Mesenchymal stem cell (in vitro differentiated cells and primary cell): ENCODE measurements at regions not wholly inside any gene's neighbourhood (a gene's known extent, or its start where the extent isn't known, plus 50 kb on each side); places are given as distances from the start of the nearest gene placed in this dataset.

Source experiments
- DNase-seq: peaks from one replicate; pipeline ENCODE4 v3.0.0-alpha.2; 2013
- H2AFZ ChIP-seq: one replicate; pipeline ENCODE4 v1.6.1; 2013; ENCODE audit warnings: low read depth, mild to moderate bottlenecking, control low read depth, inconsistent platforms, low read length, moderate library complexity
- H2AK5ac ChIP-seq: 2 replicates; pipeline ENCODE4 v1.6.1; 2013; ENCODE audit warnings: low read length, moderate library complexity, mild to moderate bottlenecking, inconsistent platforms; ENCODE audit not compliant: severe bottlenecking
- H2BK120ac ChIP-seq: one replicate; pipeline ENCODE4 v1.6.1; 2013; ENCODE audit warnings: low read depth, mild to moderate bottlenecking, inconsistent platforms, low read length, moderate library complexity
- H2BK12ac ChIP-seq, 2 experiments: one replicate each; pipeline ENCODE4 v1.6.1; 2013; ENCODE audit warnings: inconsistent platforms in 2 of 2, low read length in 2 of 2, mild to moderate bottlenecking in 2 of 2, moderate library complexity in 2 of 2, control low read depth in 1 of 2
- H2BK15ac ChIP-seq: one replicate; pipeline ENCODE4 v1.6.1; 2013; ENCODE audit warnings: mild to moderate bottlenecking, low read depth, inconsistent platforms; ENCODE audit not compliant: poor library complexity, severe bottlenecking
- H2BK5ac ChIP-seq: 2 replicates; pipeline ENCODE4 v1.6.1; 2013; ENCODE audit warnings: low read depth, mild to moderate bottlenecking, low read length, control low read depth, inconsistent platforms; ENCODE audit not compliant: poor library complexity, severe bottlenecking
- H3K14ac ChIP-seq, 2 experiments: one replicate each; pipeline ENCODE4 v1.6.1; 2013; ENCODE audit warnings: inconsistent platforms in 2 of 2, low read length in 2 of 2, control low read depth in 1 of 2, mild to moderate bottlenecking in 1 of 2, moderate library complexity in 1 of 2
- H3K18ac ChIP-seq, 2 experiments: one replicate each; pipeline ENCODE4 v1.6.1; 2013; ENCODE audit warnings: inconsistent platforms in 2 of 2, low read length in 2 of 2, control low read depth in 1 of 2, low read depth in 1 of 2, mild to moderate bottlenecking in 1 of 2
- H3K23ac ChIP-seq, 2 experiments: one replicate each; pipeline ENCODE4 v1.6.1; 2013; ENCODE audit warnings: inconsistent platforms in 2 of 2, low read length in 2 of 2, mild to moderate bottlenecking in 2 of 2, moderate library complexity in 2 of 2, control low read depth in 1 of 2
- H3K27ac ChIP-seq: 2 replicates; pipeline ENCODE4 v1.5.1; 2013; ENCODE audit warnings: mild to moderate bottlenecking, moderate library complexity, low read length, control low read depth, inconsistent platforms; ENCODE audit not compliant: poor library complexity, severe bottlenecking
- H3K27me3 ChIP-seq, 2 experiments: 2 replicates each; pipeline versions ENCODE4 v1.6.1 to v1.7.0; 2013; ENCODE audit warnings: low read length in 2 of 2, mild to moderate bottlenecking in 2 of 2, moderate library complexity in 2 of 2, control low read depth in 1 of 2, inconsistent platforms in 1 of 2; ENCODE audit not compliant: control insufficient read depth in 1 of 2, insufficient read depth in 1 of 2
- H3K36me3 ChIP-seq, 2 experiments: 2 replicates each; pipeline versions ENCODE4 v1.6.1 to v1.7.0; 2013; ENCODE audit warnings: low read length in 2 of 2, control low read depth in 1 of 2, inconsistent platforms in 1 of 2, low read depth in 1 of 2, mild to moderate bottlenecking in 1 of 2; ENCODE audit not compliant: insufficient read depth in 2 of 2, control insufficient read depth in 1 of 2
- H3K4ac ChIP-seq, 2 experiments: one replicate each; pipeline ENCODE4 v1.6.1; 2013; ENCODE audit warnings: inconsistent platforms in 2 of 2, low read length in 2 of 2, mild to moderate bottlenecking in 2 of 2, moderate library complexity in 2 of 2, control low read depth in 1 of 2, low read depth in 1 of 2
- H3K4me1 ChIP-seq: 2 replicates; pipeline ENCODE4 v1.6.1; 2013; ENCODE audit warnings: low read depth, low read length, control low read depth; ENCODE audit not compliant: control insufficient read depth, insufficient read depth
- H3K4me2 ChIP-seq: 2 replicates; pipeline ENCODE4 v1.6.1; 2013; ENCODE audit warnings: low read length, mild to moderate bottlenecking, inconsistent platforms; ENCODE audit not compliant: poor library complexity, severe bottlenecking
- H3K4me3 ChIP-seq, 2 experiments: 2 replicates each; pipeline versions ENCODE4 v1.5.1 to v1.7.0; 2013; ENCODE audit warnings: low read length in 2 of 2, mild to moderate bottlenecking in 2 of 2, control low read depth in 1 of 2, low read depth in 1 of 2; ENCODE audit not compliant: insufficient read depth in 1 of 2
- H3K79me1 ChIP-seq: replicated peaks from 2 replicates; pipeline ENCODE4 v1.6.1; 2013; ENCODE audit warnings: mild to moderate bottlenecking, control low read depth, low read length, inconsistent platforms; ENCODE audit not compliant: poor library complexity, severe bottlenecking
- H3K9ac ChIP-seq: 2 replicates; pipeline ENCODE4 v1.7.0; 2013; ENCODE audit warnings: mild to moderate bottlenecking, low read length, moderate library complexity
- H3K9me3 ChIP-seq: 2 replicates; pipeline ENCODE4 v1.7.0; 2013; ENCODE audit warnings: mild to moderate bottlenecking, low read length; ENCODE audit not compliant: control insufficient read depth
- H4K8ac ChIP-seq: one replicate; pipeline ENCODE4 v1.6.1; 2013; ENCODE audit warnings: inconsistent platforms, mild to moderate bottlenecking, low read length, moderate library complexity
- H4K91ac ChIP-seq: one replicate; pipeline ENCODE4 v1.6.1; 2013; ENCODE audit warnings: mild to moderate bottlenecking, low read length, inconsistent platforms
- WGBS: methylation state at CpG from one replicate; pipeline ENCODE4 v1.1.7; 2013; ENCODE audit warnings: mixed read lengths; 5-methylcytosine and 5-hydroxymethylcytosine counted together

DNA sequence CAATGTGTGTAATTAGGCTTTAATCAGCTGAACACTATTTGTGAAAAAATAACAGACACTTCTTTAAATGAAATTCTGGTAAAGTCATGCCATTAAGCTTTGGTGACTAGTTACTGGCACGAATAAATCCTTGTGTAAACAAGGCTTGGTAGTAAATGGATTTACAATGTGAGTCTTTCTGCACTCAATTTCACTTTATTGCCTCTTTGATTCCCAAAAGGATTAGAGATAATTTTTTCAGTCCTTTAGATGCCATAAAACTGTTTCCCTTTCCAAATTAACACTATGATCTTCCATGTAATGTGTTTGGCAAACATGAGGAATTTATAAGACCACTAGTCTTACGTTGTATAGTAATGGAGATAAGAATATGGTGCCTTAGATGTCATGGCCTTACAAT lies 339.5 kb upstream of the DNAJC19 start:
- DNase-seq: no peak
- Histone ChIP-seq H4K91ac (no peak overlapping the region), H3K4me2 (no peak overlapping the region), H3K14ac (no peak overlapping the region), H2BK120ac (no peak overlapping the region), H3K27ac (no peak overlapping the region), H2BK12ac (no peak overlapping the region), H3K18ac (no peak overlapping the region), H3K27me3 (peaks cover 0 to 3% of the 10 kb centered on the region in 2 experiments), H2AFZ (no peak overlapping the region), H3K4me3 (no peak overlapping the region), H2AK5ac (no peak overlapping the region), H3K9me3 (no peaks in the 10 kb centered on the region), H3K4me1 (no peaks in the 10 kb centered on the region), H3K23ac (no peak overlapping the region), H3K4ac (no peak overlapping the region), H2BK15ac (no peak overlapping the region), H3K79me1 (no peaks in the 10 kb centered on the region), H3K36me3 (no peaks in the 10 kb centered on the region), H2BK5ac (no peak overlapping the region), H4K8ac (no peak overlapping the region), H3K9ac (no peak overlapping the region)
- 18% methylated on average over 1 of the region's 2 CpGs for WGBS

DNA sequence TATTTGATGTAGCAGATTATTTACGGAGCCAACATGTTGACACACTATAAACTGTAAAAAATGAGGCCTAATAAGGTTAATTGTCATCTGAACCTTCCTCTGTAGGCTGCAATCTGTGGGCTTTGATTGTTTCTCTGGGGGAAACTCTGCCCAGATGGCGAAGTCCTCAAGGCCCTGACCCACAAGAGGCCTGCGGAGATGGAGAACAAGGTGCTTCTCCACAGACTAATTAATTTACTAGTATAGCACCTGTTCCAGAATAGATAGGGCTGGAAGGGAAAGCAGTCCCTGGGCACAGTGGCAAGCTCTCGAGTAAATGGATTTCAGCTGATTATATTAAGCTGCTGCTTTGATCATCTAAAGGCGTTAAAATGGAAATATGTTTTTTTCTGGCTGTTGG lies 338.8 kb upstream of the DNAJC19 start:
- Histone ChIP-seq H3K14ac (no peak overlapping the region), H3K4me1 (no peaks in the 10 kb centered on the region), H2BK120ac (no peak overlapping the region), H4K91ac (no peak overlapping the region), H3K23ac (no peak overlapping the region), H2BK5ac (no peak overlapping the region), H3K9ac (no peak overlapping the region), H2BK15ac (no peak overlapping the region), H2BK12ac (no peak overlapping the region), H3K27ac (no peak overlapping the region), H3K18ac (no peak overlapping the region), H3K4ac (no peak overlapping the region), H3K36me3 (no peaks in the 10 kb centered on the region), H2AFZ (no peak overlapping the region), H2AK5ac (no peak overlapping the region), H3K79me1 (no peaks in the 10 kb centered on the region), H3K4me2 (no peak overlapping the region), H4K8ac (no peak overlapping the region), H3K4me3 (no peak overlapping the region), H3K9me3 (no peaks in the 10 kb centered on the region), H3K27me3 (peaks cover 0 to 3% of the 10 kb centered on the region in 2 experiments)
- 41% methylated on average over 2 of the region's 5 CpGs for WGBS
- DNase-seq: no peak

DNA sequence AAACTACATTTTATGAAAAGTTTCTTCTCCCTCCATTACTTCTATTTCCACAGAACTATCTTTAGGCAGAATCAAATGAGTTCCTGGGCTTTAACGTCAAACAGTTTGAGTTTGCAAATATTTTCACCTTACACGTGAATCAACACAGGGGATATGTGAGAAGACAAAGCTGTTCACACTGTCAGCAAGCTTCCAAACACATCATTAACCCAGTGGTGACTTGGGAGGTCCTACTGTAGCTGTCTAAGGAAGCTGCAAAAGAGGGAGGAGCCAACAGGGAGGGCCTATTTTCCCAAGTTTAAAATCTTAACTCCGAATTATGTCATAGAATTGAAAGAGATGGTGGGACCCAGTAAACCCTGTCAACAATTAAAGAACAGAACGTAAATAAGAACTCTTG lies 337.8 kb upstream of the DNAJC19 start:
- 59% methylated on average over 4 of the region's 4 CpGs for WGBS

GRCh38 chr3:181326637-181327223 lies 337.2 kb upstream of the DNAJC19 start:
- H2BK120ac ChIP-seq: no peak overlapping the region
- no peak for DNase-seq
- no peak overlapping the region for H2AK5ac ChIP-seq
- H3K4me2 ChIP-seq: no peak overlapping the region
- no peak overlapping the region for H2BK12ac ChIP-seq
- H3K27me3 ChIP-seq: peaks cover 0 to 3% of the 10 kb centered on the region in 2 experiments
- no CpG with 5 or more reads among the region's 3 CpGs for WGBS
- no peaks in the 10 kb centered on the region for H3K79me1 ChIP-seq
- H3K4me1 ChIP-seq: no peaks in the 10 kb centered on the region
- no peaks in the 10 kb centered on the region for H3K36me3 ChIP-seq
- H3K9me3 ChIP-seq: peaks cover 2% of the 10 kb centered on the region
- H3K4me3 ChIP-seq: no peak overlapping the region
- no peak overlapping the region for H3K23ac ChIP-seq
- no peak overlapping the region for H4K8ac ChIP-seq
- H3K18ac ChIP-seq: no peak overlapping the region
- H2BK15ac ChIP-seq: no peak overlapping the region
- no peak overlapping the region for H2AFZ ChIP-seq
- no peak overlapping the region for H3K4ac ChIP-seq
- no peak overlapping the region for H4K91ac ChIP-seq
- no peak overlapping the region for H3K14ac ChIP-seq
- H2BK5ac ChIP-seq: no peak overlapping the region
- no peak overlapping the region for H3K9ac ChIP-seq
- H3K27ac ChIP-seq: no peak overlapping the region

More for the DNA sequence above, 337.8 kb upstream of the DNAJC19 start:
- Histone ChIP-seq H3K36me3 (no peaks in the 10 kb centered on the region), H2AFZ (no peak overlapping the region), H2BK120ac (no peak overlapping the region), H3K27ac (no peak overlapping the region), H3K4ac (no peak overlapping the region), H2AK5ac (no peak overlapping the region), H3K9me3 (peaks cover 2% of the 10 kb centered on the region), H2BK5ac (no peak overlapping the region), H3K79me1 (no peaks in the 10 kb centered on the region), H3K4me3 (no peak overlapping the region), H3K4me1 (no peaks in the 10 kb centered on the region), H2BK15ac (no peak overlapping the region), H3K18ac (no peak overlapping the region), H3K23ac (no peak overlapping the region), H2BK12ac (no peak overlapping the region), H3K14ac (no peak overlapping the region), H3K27me3 (peaks cover 0 to 3% of the 10 kb centered on the region in 2 experiments), H4K91ac (no peak overlapping the region), H3K9ac (no peak overlapping the region), H4K8ac (no peak overlapping the region), H3K4me2 (no peak overlapping the region)
- no peak for DNase-seq
